IPS DF 4.7 (cell line): ENCODE measurements at regions not wholly inside any gene's neighbourhood (a gene's known extent, or its start where the extent isn't known, plus 50 kb on each side); places are given as distances from the start of the nearest gene placed in this dataset.

ENCODE experiments used
- DNase-seq: peaks from one replicate; pipeline ENCODE4 v3.0.0-alpha.2; 2013; ENCODE audit warnings: low spot score; ENCODE audit errors: extremely low read depth

DNA sequence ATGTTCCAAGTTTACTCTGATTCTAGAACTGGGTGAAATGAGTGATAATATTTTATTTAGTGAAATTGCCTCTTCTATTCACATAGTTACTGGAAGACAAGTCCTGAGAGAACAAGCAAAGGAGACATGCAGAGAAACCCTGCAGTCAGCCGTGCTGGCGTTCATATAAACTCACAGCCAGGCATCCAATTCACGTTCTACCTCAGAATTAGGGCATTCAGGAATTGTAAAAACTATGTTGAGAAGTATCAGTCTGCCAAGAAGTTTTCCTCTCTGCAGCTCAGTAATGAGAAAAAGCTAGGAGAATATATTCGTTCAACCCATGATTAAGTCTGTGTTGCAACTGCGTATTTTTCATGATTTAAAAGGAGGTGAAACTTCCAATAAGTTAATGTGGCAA, 156.2 kb upstream of the DSEL start:
- DNase-seq, result no peak

- no peak for DNase-seq
Observed at GRCh38 chr18:67672155-67672554, 155.6 kb upstream of the DSEL start.

GRCh38 chr18:67670024-67670543, 153.6 kb upstream of the DSEL start:
- DNase-seq, result no peak

GRCh38 chr18:67665266-67665665, 148.7 kb upstream of the DSEL start:
- no peak for DNase-seq

DNA sequence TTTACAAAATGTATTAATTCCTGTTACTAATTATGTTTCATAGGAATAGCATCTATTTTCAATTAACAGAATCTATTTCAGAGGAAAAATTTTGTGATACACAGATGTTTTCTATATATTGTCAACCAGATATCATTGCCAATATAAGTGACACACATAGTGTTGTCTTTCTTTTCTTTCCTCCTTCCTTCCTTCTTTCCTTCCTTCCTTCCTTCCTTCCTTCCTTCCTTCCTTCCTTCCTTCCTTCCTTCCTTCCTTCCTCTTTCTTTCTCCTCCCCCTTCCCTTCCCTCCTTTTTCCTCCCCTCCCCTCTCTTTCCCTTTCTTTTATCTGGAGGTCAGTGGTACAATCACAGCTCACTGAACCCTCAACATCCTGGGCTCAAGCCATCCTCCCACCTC, 146.5 kb upstream of the DSEL start:
- DNase-seq, result no peak

DNA sequence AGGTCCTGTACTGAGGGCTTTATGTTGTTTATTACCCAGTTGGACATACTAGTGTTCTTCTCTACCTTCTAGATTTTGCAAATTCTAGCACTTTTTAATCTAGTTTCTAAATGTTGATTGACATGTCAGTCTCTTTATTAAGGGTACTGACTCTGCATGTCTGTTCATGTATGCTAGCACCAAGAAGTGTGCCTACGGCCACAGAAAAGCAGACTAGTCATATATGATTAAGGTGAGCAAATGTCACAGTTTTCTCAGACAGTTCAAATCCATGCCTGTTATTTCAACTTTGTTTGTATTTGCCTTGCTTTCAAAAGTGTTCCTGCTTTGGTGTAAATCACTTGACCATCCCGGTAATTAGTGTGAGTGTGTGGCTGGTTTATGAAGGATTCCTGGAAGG, 145.0 kb upstream of the DSEL start:
- no peak for DNase-seq

- no peak for DNase-seq
Observed at GRCh38 chr18:67654101-67654500, 137.6 kb upstream of the DSEL start.

GRCh38 chr18:67652288-67652687, 135.8 kb upstream of the DSEL start:
- DNase-seq, result no peak

- no peak for DNase-seq
Observed at GRCh38 chr18:67651438-67651837, 134.9 kb upstream of the DSEL start.

- DNase-seq, result no peak
Observed at GRCh38 chr18:67650686-67651385, 134.3 kb upstream of the DSEL start.

DNA sequence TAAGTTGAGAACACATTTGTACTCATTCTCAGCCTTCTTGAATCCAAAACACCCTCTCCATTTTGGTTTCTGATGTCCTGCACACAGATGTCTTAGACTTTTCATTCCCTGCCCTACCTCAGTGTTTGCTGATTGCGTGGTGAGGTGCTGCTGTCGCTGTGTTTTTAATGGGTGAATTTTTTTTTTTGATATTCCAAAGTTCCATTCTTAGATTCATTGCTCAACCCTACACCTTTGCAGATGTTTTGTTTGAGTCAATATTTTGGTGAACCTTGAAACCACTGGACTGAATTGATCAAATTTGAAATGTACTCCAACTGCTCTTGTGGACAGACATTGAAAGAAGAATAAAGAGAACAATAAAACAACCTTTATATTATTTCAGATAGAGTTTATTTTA, 130.4 kb upstream of the DSEL start:
- DNase-seq, result no peak

DNA sequence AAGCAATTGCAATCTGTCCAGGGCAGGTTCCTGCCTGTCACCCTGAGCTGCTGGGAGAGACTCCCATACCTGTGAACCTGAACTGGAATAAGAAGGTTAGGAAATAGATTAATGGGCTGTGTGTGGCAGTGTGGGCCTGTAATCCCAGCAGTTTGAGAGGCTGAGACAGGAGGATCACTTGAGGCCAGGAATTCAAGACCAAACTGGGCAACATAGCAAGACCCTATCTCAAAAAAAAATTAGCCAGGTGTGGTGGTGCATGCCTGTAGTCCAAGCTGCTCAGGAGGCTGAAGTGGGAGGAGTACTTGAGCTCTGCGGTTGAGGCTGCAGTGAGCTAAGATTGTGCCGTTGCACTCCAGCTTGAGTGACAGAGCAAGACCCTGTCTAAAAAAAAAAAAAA, 127.7 kb upstream of the DSEL start:
- DNase-seq, result no peak

DNA sequence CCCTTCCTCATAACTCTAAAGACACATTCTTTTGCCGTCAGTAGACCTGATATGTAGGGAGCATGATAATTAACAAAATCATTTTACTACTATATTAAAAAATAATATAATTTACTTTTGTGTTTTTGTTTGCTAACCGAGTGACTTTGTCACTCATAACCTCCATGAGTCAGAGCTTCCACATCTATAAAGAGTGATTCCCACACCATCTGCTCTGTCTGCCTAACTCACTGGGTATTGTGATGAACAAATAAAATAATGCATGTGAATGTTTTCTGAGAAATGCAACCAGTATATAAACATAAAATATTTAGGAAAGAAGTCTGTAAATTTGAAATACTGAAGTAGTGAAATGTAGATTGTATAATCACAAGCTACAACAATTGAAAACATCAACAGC, 123.4 kb upstream of the DSEL start:
- DNase-seq, result no peak

DNA sequence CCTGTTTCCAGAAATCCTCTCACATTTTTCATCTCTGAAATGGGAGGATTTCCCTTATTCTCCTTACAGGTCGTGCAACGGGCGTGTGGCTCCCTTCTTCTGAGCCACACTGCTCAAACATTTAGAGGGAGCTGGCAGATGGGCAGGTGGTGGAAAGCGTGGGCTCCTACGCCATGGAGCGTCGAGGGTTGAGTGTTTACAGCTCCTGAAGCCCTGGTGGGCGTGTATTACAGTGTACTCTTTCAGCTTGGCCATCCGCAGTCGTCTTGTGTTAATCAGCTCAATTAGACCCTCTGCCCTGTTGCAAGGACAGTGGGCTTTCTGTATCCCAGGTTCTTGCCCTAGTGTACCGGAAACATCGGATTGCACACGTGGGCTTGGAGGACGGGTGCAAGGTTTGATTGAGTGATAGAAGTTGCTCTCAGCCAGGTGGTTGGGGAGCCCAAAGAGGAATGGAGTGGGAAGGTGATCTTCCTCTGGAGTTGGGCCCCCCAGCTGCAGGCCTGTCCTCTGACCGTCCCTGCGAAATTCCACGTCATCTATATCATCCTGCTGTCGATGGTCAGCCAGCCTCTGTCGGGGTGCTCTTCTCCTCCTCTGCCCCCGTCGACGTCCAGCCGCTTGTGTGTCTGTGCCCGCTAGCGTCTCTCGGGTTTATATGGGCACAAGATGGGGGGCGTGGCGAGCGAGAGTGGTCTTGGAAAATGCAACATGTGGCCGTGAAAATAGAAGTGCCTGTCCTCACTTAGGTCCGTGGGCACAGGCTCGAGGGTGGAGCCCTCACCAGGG, 120.3 kb upstream of the DSEL start:
- DNase-seq, result no peak

- no peak for DNase-seq
Observed at GRCh38 chr18:67634631-67635338, 118.3 kb upstream of the DSEL start.

DNA sequence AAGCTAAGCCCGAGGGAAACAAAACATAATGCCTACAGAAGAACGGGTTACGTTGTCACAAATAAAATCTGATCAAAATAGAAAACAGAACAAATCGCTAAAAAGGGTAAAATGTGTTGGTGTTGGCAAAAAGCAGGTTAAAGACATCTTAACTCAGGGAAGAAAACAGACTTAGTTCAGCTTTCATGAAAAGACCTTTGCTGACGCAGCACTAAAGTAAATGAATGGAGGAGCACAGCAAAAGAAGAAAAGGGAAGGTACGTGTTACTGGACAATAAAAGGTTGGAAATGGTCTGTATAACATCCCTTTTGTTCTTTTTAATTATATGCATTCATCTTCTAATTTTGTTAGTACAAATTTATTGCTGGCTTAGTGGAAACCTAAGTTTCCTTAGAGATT, 117.4 kb upstream of the DSEL start:
- no peak for DNase-seq

- DNase-seq, result no peak
Observed at GRCh38 chr18:67621906-67622305, 105.4 kb upstream of the DSEL start.

DNA sequence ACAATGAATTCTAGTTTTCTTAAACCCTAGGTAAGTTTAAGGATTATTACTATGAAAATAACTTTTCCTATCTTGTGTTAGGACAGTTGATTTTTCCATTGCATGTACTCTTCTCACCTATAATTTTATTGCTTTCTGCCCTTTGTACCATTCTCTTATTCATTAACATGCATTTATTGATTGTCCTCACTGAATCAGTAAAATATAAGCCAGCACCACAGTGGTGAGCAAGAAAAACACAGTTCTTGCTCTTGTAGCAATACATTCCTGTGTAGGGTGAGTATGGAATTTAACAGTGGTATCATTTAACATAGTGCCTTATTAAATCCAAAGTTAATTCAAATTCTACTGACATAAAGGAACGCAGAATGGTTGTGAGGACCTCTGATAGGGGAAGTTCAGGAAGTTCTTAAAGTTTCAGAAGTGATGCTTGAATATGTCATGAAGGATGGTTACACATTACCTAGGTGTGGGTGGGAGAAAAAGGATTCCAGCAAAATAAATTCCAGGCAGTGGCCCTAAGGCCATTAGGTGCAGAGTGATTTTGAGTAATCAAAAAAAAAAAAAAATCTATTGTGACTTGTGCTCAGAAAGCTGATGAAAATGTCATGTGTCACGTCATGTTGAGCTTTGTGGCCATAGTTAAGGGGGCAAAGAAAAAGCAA, 104.7 kb upstream of the DSEL start:
- DNase-seq, result no peak

DNA sequence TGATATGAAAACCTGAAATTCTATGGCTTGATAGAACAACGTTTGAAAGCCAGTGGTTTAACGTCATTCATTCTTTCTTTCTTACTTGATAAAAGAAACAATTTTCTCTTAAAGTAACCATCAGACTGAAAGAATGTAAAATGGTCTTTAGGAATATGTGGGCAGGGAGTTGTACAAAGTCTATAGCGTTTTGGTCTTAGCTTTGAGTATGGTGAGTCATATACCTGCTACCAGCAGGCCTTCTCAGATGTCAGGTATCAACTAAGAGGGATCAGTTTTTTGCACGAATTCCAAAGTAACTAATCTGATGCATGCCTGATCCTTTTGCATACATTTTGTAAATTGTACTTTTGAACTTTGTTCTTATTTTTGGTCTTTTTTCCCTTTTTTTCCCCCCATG, 101.5 kb upstream of the DSEL start:
- no peak for DNase-seq

DNA sequence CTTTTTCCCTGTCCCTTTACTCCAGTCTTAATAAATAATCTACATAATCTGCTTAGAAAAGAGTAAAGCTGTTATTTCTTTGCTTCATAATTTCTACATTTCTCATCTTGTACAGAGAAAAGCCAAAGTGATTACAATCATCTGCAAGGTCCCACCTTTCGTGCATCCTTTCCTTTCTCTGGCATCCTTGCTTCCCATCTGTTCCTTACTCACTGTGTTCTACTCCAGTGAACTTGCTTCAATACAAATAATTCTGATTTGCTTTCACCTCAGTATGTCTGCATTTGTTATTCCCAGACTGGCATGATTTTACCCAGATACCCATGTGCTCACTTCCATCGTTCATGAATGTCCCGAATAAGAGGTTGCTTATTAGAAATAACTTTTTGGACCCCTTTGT, 99.4 kb upstream of the DSEL start:
- DNase-seq, result no peak

DNA sequence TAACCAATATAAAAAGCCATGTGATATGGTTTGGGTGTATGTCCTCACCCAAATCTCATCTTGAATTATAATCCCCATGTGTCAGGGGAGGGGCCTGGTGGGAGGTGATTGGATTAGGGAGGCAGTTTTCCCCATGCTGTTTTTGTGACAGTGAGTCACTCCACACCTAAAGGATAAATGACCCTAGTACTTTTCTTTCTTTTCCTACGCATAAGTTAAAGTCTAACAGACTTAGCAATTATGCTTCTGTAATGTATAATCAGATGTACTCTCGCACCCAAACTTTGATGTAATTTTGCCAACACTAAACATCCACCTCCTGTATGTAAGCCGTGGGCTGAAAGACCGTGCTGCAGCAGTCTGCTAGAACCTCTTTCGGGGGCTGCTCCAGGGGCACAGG, 97.2 kb upstream of the DSEL start:
- DNase-seq, result no peak

- no peak for DNase-seq
Observed at GRCh38 chr18:67612281-67612680, 95.8 kb upstream of the DSEL start.
